Mucosa of descending colon (tissue), 3 donors: ENCODE measurements at regions not wholly inside any gene's neighbourhood (a gene's known extent, or its start where the extent isn't known, plus 50 kb on each side); places are given as distances from the start of the nearest gene placed in this dataset.

Source experiments
- ATAC-seq: fragments of 200-7000 bp; cut with Tn5 transposase; one replicate; pipeline ENCODE4 v1.9.1; 2020; ENCODE audit warnings: mild to moderate bottlenecking, moderate library complexity
- DNase-seq, 3 donors: peaks; one replicate each; pipeline ENCODE4 v3.0.0-alpha.2; 2020
- H3K36me3 ChIP-seq: fragments of 200-600 bp; one replicate; pipeline ENCODE4 v1.8.0; 2021; ENCODE audit warnings: low read depth, mild to moderate bottlenecking
- H3K4me1 ChIP-seq: fragments of 200-600 bp; one replicate; pipeline ENCODE4 v1.8.0; 2021; ENCODE audit warnings: low read depth, mild to moderate bottlenecking
- H3K4me3 ChIP-seq: fragments of 200-600 bp; one replicate; pipeline ENCODE4 v1.8.0; 2021; ENCODE audit warnings: mild to moderate bottlenecking
- H3K9me3 ChIP-seq: fragments of 200-600 bp; one replicate; pipeline ENCODE4 v1.8.0; 2021; ENCODE audit warnings: mild to moderate bottlenecking
- intact Hi-C, 2 donors: fragments of 100-400 bp; cut with DNase I in 1 of 2; cut with micrococcal nuclease in 1 of 2; formaldehyde crosslinking; loops; one replicate each; pipeline versions ENCODE4 v1.11.0 to v1.11.1; 2022; cut with DNase I, micrococcal nuclease
- TF ChIP-seq, protein P1 (sequence below): fragments of 200-600 bp; IDR thresholded peaks from one replicate; pipeline ENCODE4 v1.8.0; 2022; ENCODE audit warnings: antibody characterized with exemption, mild to moderate bottlenecking
- donor health status: DM: no; HTN: no; CAD: no; lungs with moderate emphysema.
- donor health status: DM: no; HTN: no; CAD: no.
- donor health status: DM: no; HTN: yes; CAD: no.

DNA sequence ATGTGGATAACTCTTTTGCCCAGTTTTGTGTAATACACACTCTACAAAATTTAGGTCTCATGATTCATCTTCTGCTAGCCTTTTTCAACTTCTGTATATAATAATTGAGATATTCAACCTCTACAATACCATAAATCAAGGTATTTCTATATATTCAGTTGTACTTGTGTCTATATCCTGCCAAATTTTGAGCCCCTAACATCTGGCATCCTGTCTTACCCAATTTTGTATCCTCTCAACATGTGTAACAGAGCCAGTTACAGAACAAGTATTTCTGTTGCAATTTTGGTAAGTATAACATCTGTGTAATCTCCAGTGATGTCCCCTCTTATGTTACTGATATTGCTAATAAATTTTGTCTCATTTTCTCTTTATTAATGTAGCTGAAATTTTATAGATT, 145.8 kb downstream of the TRIB2 start:
- no peaks in the 10 kb centered on the region for H3K36me3 ChIP-seq
- H3K9me3 ChIP-seq: peaks cover 14% of the 10 kb centered on the region
- DNase-seq (no peak), ATAC-seq (no peak)
- intact Hi-C loops: no loop called here
- H3K4me1 ChIP-seq: no peaks in the 10 kb centered on the region
- H3K4me3 ChIP-seq: no peak overlapping the region
- TF ChIP-seq, protein P1, sequence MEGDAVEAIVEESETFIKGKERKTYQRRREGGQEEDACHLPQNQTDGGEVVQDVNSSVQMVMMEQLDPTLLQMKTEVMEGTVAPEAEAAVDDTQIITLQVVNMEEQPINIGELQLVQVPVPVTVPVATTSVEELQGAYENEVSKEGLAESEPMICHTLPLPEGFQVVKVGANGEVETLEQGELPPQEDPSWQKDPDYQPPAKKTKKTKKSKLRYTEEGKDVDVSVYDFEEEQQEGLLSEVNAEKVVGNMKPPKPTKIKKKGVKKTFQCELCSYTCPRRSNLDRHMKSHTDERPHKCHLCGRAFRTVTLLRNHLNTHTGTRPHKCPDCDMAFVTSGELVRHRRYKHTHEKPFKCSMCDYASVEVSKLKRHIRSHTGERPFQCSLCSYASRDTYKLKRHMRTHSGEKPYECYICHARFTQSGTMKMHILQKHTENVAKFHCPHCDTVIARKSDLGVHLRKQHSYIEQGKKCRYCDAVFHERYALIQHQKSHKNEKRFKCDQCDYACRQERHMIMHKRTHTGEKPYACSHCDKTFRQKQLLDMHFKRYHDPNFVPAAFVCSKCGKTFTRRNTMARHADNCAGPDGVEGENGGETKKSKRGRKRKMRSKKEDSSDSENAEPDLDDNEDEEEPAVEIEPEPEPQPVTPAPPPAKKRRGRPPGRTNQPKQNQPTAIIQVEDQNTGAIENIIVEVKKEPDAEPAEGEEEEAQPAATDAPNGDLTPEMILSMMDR: no peak

GRCh38 chr2:12863937-12864336, 147.2 kb downstream of the TRIB2 start:
- intact Hi-C loops: no loop called here
- Histone ChIP-seq H3K36me3 (no peaks in the 10 kb centered on the region), H3K4me1 (no peaks in the 10 kb centered on the region), H3K4me3 (no peak overlapping the region), H3K9me3 (peaks cover 14% of the 10 kb centered on the region)
- TF ChIP-seq, protein P1: no peak
- no peak for DNase-seq
- ATAC-seq: no peak

DNA sequence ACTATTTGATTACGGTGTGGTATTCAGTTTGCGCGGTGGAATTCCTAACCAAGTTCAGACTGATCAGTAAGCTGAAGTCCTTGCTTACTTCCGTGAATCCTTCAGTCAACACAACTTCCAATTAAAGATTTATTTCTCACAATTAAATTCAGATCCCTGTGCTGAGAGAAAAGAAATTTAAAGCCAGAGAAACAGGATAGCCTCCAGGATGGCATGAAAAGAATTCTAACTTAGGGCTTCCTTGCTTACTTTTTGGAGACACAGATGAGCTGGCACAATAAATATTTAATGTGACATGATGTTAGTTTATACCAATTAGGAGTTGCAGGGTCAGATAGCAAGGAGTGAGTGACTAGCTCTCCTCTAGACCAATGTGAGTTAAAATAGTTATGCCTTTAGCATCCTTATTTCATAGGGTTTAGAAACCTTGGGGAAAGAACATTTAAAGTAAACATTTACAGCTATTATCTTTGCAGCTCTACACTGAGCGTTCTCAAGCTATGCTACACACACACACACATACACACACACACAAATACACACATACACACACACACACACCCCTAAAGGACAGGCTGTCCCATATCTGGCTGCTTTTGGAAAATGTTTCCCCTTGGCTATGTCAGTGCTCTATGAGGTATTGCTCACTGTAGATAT, 151.0 kb downstream of the TRIB2 start:
- DNase-seq (no peak), ATAC-seq (no peak)
- Histone ChIP-seq H3K36me3 (no peaks in the 10 kb centered on the region), H3K9me3 (peaks cover 14% of the 10 kb centered on the region), H3K4me1 (no peaks in the 10 kb centered on the region), H3K4me3 (no peak overlapping the region)
- TF ChIP-seq, protein P1: no peak
- intact Hi-C loops: no loop called here

DNA sequence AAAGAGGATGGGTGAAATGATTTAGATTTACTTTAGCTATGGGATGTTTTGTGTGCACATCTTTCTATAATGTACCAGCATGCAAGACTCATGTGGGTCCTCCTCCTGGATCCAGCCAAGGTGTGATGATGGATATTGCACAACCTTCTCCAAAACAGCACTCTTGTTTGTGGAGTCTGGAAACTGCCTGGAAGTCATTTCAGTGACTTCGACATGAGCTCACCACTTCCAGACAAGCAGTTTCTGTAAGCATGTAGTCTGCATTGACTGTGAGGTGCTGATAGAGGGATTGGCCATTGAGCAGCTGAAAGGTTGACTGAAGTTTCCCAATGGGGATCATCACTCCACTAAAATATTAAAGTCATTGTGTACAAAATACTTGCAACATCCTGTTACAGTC, 154.0 kb downstream of the TRIB2 start:
- Histone ChIP-seq H3K4me3 (no peak overlapping the region), H3K9me3 (no peaks in the 10 kb centered on the region), H3K4me1 (no peaks in the 10 kb centered on the region), H3K36me3 (no peaks in the 10 kb centered on the region)
- TF ChIP-seq, protein P1: no peak
- intact Hi-C loops: no loop called here
- DNase-seq: no peak
- no peak for ATAC-seq

DNA sequence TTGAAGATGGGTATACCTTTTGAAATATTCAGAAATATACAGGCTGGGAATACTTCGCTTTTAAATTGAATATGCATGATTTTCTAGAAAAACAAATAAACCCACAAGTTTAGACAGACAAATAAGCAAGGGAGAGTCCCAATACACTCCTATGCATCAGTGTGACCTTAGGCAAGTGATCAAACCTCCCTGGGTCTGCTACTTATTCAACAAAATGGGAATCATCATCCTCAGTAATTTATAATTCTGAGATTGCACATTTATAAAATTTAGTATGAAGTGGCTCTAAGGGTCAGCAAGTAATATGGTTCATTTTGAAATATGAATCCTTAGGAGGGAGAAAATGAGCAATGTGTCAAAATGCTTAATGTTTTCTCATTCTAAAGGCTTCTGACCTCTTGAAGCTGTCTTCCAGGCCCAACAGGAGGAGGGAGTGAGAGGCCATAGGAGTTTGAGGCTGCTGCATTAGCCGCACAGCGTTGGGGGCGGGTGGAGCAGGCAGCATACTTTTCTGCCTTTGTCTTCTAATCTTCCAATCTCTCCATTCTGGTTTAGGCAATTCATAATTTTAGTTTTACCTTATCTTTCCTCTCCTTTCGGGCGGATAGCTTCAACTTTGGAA, 155.1 kb downstream of the TRIB2 start:
- ATAC-seq (no peak), DNase-seq (no peak)
- no peak overlapping the region for H3K4me3 ChIP-seq
- H3K36me3 ChIP-seq: no peaks in the 10 kb centered on the region
- intact Hi-C loops: no loop called here
- H3K9me3 ChIP-seq: no peaks in the 10 kb centered on the region
- TF ChIP-seq, protein P1: no peak
- H3K4me1 ChIP-seq: no peaks in the 10 kb centered on the region
